ENCODE measurements at regions not wholly inside any gene's neighbourhood (a gene's known extent, or its start where the extent isn't known, plus 50 kb on each side); places are given as distances from the start of the nearest gene placed in this dataset.

GRCh38 chr3:72213296-72214065 is 428.5 kb upstream of the PROK2 start:
- Histone ChIP-seq H2BK12ac (ENCODE audit: insufficient read length, low read depth, low read length) (no peak overlapping the region), H3K9ac (ENCODE audit: extremely low read depth, insufficient read length, low read length) (no peak overlapping the region), H2BK5ac (ENCODE audit: insufficient read length, low read length) (no peak overlapping the region), H3K56ac (ENCODE audit: insufficient read length, low read depth, low read length) (no peak overlapping the region), H2AFZ (ENCODE audit: low read length) (no peak overlapping the region), H3K9me3 (ENCODE audit: control insufficient read depth, low read depth, low read length) (no peaks in the 10 kb centered on the region), H2AK5ac (ENCODE audit: insufficient read length, low read length) (no peak overlapping the region), H3K23ac (ENCODE audit: insufficient read length, low read depth, low read length) (no peak overlapping the region), H4K8ac (replicated peaks; ENCODE audit: insufficient read length, low read depth, low read length) (no peak overlapping the region), H3K23me2 (ENCODE audit: insufficient read length, low read depth, low read length, poor library complexity, severe bottlenecking) (no peaks in the 10 kb centered on the region), H3K27ac (ENCODE audit: insufficient read length, low read depth, low read length) (no peak overlapping the region), H3K4ac (ENCODE audit: low read depth, low read length) (no peak overlapping the region), H3K18ac (ENCODE audit: insufficient read length, low read depth, low read length) (no peak overlapping the region), H3K79me2 (ENCODE audit: insufficient read depth, low read length) (no peaks in the 10 kb centered on the region), H3K27me3 (ENCODE audit: insufficient read depth, low read length) (no peaks in the 10 kb centered on the region), H3K14ac (ENCODE audit: insufficient read depth, low read length) (no peak overlapping the region), H4K91ac (ENCODE audit: insufficient read length, low read depth, low read length) (no peak overlapping the region), H4K20me1 (ENCODE audit: control insufficient read depth, insufficient read depth, insufficient read length) (no peaks in the 10 kb centered on the region), H4K5ac (ENCODE audit: insufficient read length, low read depth, low read length) (no peak overlapping the region), H2BK120ac (ENCODE audit: low read depth, low read length, poor library complexity, severe bottlenecking) (no peak overlapping the region), H3K4me2 (ENCODE audit: insufficient read depth, insufficient read length, low read length) (no peak overlapping the region), H2BK15ac (ENCODE audit: low read depth, low read length) (no peak overlapping the region), H3K79me1 (ENCODE audit: insufficient read depth, low read depth, low read length, poor library complexity, severe bottlenecking) (no peaks in the 10 kb centered on the region), H3K4me1 (ENCODE audit: insufficient read depth, low read length) (no peaks in the 10 kb centered on the region), H3T11ph (ENCODE audit: low read length) (no peak overlapping the region), H2BK20ac (ENCODE audit: low read depth, low read length, poor library complexity, severe bottlenecking) (no peak overlapping the region)
- no peak for TF ChIP-seq CTCF (conservative IDR thresholded peaks at IDR 0.05)
- no peak for DNase-seq
- no peak overlapping the region for H3K4me3 Mint-ChIP-seq
- no peak overlapping the region for H3K27ac Mint-ChIP-seq
- H3K4me1 Mint-ChIP-seq, result peaks cover 4 to 5% of the 10 kb centered on the region in 2 experiments; a peak in 3 of 4 replicates
- no peaks in the 10 kb centered on the region for H3K36me3 Mint-ChIP-seq (ENCODE audit: insufficient read depth in 1 of 3, low read depth in 3 of 3)
- no peaks in the 10 kb centered on the region; the same call in 1 of the 2 replicates for H3K27me3 Mint-ChIP-seq (ENCODE audit: low read depth)
- H3K9me3 Mint-ChIP-seq, result no peaks in the 10 kb centered on the region; a peak in 1 of 5 replicates
- WGBS (ENCODE audit: extremely low coverage, insufficient read length, low lambda C conversion rate), result no CpG with 5 or more reads among the region's 10 CpGs

All from H9 (cell line).